Inferior parietal cortex (tissue), 1 donor: ENCODE measurements at regions not wholly inside any gene's neighbourhood (a gene's known extent, or its start where the extent isn't known, plus 50 kb on each side); places are given as distances from the start of the nearest gene placed in this dataset.
"Not testable (repeated sequence)": the region's sequence is repeated elsewhere in the genome, so short reads cannot be mapped to it uniquely, and the experiment has no call there.

Experiments used
- DNase-seq: peaks from one replicate; pipeline ENCODE4 v3.0.0-alpha.2; 2016; ENCODE audit errors: extremely low spot score

DNA sequence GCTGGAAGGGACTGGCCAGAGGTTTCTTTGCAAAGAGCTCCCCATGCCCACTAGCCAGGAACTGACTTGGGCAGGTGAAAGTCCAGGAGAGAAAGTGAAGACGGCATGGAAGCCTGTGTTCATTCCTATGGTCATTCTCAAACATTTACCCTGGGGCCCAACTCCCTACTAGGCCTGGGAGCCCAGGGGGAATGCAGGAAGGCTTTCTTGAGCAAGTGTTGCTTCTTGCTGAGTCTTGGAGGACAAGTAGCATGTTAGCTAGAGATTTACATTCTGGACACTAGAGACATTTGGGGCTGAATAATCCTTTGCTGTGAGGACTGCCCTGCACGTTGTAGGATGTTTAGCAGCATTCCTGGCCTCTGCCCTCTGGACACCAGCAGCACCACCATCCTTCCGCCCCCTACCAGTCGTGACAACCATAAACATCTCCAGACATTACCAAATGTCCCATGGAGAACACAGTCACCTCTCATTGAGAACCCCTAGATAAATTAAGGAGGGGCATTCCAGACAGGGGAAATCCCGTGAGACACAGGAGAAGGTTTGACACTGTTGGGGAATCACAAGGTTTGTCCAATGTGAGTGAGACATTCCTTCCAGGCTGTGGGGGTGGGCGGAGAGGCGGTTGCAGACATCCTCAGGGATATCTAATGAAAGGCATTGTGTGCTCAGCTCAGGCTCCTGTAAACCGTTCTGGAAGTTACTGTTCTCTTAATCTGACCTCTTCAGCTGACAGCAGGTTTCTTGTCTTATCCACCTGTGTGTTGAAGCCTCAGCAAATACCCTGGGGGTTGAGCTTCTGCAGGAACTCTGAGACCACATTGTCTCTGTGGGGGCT lies 236.2 kb downstream of the TLE3 start:
- no peak for DNase-seq

DNA sequence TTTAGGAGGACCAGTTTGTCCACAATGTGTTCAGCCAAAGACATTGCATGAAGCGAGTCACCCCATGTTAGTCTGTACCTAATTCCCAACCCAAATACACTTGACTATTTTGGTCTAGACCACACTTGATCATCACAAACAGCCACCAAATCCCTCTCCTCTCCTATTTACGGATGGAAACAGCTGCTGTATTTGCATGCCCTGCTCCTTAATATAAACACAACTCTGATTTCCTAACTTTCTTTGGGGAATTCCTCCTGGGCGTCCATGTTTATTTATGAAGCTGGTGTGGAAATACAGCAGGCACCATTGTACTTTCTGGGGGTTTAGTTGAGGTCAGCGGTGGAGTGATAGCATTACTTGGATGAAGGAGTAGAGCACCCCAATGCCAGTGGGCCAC lies 235.2 kb downstream of the TLE3 start:
- no peak for DNase-seq

DNA sequence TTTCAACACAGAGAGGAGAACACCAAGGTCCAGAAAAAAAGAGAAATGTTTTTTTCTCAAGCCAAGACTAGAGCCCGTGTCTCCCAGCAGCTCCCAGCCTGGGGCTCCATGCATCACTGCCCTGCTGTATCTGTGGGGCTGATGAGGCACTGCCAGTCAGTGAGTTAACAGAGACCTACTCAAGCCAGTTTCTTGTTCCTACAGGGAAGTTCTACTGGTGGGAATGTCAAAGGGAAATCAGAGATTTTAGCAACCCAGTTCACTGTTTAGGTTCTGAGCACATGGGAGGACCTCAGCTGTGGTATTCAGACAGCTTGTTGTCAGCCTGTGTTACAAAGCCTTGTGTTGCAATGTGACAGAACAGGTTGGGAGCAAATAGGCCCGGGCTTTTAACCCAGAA lies 234.3 kb downstream of the TLE3 start:
- DNase-seq = no peak

DNA sequence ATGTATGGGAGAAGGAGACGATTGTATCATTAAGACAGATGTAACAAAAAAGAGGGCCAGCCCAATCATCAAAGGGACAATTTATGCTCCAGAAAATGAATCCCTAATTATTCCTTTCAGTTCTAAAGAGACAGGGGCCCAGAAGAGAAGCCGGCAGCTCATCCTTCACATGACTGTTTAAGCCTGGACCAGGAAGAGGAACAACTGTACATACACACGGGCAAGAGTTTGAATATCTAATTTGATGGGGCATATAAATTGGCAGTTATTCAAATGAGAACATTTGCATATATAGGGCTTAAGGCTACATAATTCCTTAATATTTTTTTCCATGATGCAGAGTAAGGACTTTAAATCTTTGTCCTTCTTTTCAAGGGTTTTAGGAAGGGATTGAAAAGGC lies 232.3 kb downstream of the TLE3 start:
- no peak for DNase-seq

DNA sequence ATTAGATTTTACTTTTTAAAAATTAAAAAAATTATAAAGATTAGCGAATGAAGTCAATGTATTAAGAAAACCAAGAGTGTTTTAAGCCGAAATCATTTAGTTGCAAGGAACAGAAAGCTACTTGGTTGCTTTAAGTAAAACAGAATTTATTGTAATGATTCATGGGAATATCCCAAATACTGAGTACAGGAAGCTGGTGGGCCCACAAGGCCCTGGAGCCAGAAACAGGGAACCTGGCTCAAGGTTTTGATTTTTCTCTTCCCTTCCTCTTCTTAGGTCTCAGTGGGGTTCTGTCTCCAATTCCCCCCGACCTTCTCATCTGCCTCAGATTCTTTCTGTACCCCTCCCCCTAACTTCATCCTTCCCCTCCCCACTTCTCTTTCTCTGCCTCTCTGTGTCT lies 229.0 kb downstream of the TLE3 start:
- DNase-seq = no peak

DNA sequence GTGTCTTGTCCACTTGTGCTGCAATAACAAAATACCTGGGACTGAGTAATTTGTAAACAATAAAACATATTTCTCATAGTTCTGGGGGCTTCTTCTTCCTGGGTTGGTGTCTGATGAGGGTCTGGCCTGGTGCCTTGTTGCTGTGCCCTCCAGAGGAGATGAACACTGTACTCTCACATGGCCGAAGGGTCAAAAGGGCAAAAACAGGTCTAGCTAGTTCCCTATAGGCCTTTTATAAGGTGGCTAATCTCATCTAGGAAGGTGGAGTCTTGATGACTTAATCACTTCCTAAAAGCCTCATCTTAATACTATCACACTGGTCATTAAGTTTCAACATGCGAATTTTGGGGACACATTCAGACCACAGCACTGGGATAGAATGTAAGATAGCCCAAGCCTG lies 228.4 kb downstream of the TLE3 start:
- DNase-seq = no peak

DNA sequence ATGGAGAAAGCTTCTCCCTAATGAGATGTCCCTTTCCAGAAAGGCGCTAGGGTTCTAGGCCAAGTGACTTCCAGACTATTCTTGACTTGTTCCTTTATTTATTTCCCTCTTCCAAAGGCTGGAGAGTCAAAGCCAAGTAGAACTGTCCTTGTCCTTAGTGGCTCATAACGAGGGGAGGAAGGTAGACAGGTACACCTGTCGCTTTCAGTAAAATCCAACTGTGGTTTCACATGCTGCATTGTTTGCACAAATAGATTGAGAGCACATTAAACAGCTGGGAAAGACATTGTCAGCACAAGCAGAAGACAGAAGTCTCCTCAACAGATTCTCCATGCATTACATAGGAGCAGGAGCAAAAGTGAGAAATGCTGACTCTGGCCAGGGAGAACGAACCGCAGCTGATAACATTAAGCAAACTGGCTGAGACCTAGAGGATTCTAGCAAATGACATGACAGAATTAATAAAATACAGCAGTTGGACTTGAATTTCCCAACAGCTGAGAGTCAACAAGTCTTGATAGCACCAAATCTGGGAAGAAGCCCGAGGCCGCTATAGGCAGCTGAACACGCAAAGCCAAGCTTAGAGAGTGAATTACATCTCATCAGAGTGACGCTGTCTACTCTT lies 227.7 kb downstream of the TLE3 start:
- no peak for DNase-seq

DNA sequence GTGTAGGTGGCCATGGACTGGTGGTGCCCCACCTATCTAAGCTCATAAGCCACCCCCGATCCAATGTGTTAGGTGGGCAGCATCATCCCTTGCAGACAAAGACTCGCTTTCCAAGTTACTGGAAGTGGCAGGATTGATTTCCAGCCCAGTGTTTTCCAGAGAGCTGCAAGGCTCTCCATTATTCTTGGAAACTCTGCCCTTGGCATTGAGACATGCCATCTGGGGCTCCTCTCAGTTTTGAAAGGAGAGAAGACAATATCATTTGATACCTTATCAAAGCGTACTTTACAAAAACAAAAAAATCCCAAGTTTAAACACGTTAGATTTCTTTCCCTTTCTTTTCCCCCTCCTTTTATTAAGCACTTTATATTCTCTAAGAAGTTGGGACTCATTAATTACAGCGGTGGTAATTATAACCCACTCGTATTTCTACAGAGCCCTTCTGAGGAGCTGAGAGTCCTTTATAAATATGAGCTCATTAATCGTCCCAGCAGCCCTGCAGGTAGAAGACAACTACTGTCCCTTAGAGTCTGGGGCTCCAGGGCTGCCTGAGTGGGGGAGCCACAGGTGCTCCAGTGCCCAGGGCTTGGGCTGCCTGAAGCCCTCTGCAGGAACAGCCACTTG lies 226.1 kb downstream of the TLE3 start:
- no peak for DNase-seq

DNA sequence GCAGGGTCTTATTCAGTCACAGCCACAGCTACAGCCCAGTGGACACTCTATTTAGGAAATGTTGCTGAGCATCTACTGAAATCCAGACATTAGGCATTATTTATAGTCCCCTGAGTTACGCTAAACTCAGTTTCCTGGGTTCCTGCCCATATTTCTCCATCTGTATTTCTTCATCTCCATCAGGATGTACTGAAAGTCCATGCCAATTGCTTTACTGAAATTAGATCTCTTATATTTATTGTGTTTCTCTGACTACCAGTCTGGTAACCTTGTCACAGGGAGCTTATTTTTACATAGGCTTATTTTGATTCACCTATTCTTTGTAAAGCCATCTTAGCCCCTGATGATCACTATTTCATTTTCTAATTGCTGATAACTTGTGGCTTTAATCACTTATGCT lies 223.9 kb downstream of the TLE3 start:
- no peak for DNase-seq

DNA sequence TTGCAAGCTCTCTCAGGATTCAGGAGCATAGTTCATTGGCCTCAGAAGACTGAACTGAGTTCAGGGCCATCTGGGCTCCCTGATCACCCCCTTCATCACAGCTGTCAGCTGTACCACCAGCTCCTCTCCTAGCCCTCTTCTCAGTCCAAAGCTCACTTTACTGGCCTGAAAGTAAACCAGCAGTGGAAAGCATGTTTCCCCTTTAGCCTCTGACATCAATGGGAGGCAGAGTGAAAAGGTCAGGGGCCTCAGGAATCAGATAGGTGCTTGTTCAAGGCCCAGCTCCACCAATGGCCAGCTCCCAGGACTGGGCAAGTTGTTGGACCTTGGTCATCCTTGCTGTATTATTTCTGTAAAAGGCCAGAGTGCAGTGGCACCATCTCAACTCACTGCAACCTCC lies 223.4 kb downstream of the TLE3 start:
- DNase-seq = no peak

DNA sequence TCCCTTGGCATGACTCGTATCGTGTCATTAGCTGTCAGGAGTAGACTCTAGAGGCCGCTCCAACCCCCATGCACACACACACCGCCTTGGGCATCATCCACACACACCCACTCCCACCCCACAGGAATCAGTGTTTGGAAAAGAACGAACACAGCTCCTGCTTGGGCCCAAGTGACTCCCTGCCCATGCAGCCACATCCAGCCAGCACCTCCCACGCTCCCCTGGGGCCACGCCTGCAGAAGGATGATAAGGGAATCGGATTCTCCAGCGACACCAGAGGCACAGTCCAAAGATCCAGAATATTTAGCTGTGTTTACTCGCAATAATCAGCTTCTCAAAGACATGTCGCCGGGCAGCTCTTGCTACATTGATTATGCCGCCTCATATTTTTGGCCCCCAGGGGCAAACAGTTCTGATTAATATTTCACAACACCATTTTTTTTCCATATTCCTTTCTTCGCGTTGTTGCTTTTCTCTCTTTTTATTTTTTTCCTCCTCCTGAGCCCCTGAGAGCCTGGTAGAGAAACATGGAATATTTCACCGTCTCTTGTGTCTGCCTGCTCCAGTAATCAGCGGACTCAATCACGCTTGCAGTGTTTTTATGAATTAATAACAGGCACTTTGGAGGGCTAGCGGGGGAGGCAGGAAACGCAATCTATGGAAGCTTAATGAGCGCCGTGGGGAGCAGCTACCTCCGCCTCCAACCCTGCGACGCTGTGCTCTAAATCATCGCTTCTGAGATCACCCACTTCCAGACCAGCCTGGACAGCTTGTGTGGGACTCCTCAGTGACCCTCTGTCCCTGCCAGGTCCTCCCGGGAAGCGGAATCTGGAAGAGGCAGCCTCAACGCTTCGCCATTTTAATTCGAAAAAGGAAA lies 221.4 kb downstream of the TLE3 start:
- DNase-seq = no peak

DNA sequence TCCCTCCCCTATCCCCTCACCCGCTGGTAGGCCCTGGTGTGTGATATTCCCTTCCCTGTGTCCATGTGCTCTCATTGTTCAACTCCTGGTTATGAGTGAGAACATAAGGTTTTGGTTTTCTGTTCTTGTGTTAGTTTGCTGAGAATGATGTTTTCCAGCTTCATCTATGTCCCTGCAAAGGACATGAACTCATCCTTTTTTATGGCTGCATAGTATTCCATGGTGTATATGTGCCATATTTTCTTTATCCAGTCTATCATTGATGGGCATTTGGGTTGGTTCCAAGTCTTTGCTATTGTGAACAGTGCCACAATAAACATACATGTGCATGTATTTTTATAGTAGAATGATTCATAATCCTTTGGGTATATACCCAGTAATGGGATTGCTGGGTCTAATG lies 217.8 kb downstream of the TLE3 start:
- not testable (repeated sequence) for DNase-seq

DNA sequence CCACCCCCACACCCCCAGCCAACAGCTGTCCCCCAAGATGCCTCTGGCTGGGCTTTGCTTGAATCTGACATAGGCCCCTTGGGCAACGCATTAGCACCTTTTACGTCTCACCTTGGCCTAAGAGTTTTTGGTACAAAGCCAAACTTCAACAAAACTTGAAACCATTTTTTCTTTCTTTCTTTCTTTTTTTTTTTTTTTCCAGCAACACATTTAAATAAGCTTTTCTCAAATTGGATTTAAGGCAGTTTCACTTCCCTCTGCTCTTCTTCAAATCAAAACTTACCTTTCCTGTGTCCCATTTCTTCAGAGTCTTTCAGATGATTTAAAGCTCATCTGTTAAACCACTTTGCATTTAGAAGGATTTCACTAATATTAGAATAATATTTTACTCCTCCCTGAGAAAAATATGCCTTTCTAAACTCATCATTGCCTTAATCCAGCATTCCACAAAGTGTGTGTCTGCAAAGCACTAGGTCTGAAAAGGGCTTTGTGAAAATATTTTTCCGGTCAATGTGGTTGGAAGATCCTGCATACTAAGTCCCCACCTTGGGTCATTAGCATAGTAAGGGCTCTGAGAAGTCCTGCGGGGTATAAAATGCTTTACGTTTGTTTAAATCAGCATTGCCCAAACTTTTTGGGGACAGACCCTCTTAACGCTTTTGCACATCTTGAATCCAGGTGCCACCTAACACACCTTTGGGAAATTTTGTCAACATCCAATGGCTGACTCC lies 217.0 kb downstream of the TLE3 start:
- DNase-seq = no peak

DNA sequence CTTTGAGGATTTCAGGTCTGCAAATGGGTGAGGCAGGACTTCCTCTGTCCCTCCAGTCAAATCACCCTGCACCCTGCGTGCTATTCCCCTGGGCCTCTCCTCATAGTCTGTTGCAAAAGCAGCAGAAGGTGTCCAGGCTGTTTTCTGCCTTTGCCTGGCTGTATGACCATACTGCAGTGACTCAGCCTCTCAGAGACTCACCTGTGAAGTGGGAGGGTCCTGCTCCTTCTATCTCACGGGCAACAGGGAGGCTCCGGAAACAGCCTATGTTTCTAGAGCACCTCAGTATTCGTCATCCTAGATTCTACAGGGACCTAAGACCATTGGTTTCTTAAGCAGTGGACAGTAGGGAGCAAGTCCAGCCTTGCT lies 216.4 kb downstream of the TLE3 start:
- DNase-seq = no peak

DNA sequence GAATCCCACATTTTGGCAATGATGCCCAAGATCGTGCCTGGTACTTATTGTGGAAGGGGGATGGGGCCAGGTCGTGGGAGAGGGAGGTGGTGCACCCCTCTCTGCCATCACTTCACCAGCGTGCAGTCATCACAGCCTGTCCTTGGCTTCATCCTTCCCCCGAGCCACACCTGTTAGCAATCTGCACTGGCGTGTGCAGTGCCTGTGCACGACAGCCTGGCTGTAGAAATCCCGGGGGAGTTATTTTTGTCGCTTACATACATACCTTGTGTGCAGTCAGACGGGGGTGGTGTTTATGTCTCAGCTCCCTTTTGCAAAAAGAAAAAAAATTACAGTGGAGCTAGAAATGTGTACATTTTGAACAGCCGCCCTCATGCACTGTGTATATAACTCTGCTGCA lies 216.0 kb downstream of the TLE3 start:
- no peak for DNase-seq

DNA sequence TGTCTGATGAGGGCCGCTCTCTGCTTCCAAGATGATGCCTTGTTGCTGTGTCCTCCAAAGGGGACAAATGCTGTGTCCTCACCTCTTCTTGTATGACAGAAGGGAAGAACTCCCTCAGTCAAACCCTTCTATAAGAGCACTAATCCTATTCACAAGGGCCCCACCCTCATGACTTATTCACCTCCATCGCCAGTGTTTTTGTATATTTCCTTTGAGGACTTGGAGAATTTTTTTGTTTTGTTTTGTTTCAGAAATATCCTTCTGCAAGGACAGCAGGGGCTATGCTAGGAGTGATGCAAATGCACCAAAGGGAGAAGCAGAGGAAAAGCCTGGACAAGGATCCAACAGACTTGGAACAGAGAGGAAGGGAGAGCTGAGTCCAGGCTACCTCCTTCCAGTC lies 214.4 kb downstream of the TLE3 start:
- DNase-seq = no peak

DNA sequence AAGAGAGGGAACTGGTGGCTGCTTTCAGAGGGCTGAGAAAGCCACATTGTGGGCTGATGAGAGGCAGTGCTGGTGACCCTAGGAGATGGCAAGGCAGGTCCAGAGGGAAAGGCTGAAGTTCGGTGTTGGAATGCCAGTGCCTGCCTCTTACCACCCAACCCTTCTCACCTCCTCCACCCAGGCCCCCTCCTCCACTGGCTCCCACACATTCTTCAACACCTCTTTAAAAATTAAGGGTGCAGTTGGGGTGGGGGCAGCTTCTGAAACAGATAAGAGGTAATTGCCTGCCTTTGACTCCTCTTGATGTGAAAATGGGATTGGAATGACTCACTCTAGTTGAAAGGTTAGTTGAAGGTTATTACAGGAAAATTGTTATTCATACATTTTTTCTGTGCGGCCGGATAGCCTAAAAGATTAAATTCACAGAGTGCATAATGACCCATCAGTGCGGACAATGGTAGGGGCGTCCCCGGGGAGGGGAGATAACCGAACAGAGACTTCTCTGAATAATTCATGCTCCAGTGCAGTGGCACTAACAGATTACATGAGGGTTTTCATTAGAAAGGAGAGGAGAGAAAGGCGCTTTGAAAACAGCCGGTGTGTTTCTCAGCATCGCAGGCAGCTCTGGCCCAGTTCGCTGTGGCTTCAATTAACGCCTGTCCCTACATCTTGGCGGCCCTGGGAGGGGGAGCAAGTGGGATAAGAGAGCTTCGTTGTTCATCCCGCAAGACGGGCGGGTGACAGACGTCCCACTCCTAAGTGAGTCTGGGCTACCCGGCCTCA lies 212.4 kb downstream of the TLE3 start:
- DNase-seq = no peak

DNA sequence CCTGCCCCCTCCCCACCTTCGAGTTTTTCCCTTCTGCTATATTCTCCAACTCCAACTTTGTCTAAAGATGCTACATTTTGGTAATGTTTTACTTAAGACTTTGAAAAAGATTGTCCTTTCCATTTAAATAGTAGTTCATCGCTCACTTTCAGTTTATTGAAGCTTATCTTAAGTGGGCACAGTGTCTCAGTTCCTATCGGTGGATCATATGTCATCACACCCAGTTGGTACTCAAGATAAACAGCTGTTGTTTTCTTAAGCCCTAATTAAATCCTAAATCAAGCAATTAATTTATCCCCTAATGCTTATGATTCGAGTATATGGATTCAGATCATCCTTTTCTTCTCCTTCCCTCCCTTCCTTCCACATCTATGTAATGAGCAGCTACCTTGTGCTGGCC lies 210.7 kb downstream of the TLE3 start:
- no peak for DNase-seq

DNA sequence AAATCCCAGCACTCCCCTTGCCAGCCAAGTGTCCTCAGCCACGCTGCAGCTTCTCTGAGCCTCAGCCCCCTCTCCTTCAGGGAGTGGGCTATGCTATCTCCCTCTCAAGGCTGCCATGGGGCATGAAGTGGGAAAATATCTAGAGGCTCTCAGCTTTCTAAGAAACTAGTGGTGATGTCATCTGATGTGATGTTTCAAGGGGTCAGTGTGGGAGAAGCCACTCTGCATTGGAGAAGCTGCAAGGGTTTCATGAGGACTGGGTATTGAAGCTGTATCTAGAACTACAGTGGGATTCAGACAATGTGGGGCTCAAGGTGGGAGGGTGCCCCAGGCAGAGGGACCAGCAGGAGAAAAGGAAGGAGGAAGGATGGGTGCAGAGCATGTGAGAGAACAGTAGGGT lies 210.2 kb downstream of the TLE3 start:
- no peak for DNase-seq

DNA sequence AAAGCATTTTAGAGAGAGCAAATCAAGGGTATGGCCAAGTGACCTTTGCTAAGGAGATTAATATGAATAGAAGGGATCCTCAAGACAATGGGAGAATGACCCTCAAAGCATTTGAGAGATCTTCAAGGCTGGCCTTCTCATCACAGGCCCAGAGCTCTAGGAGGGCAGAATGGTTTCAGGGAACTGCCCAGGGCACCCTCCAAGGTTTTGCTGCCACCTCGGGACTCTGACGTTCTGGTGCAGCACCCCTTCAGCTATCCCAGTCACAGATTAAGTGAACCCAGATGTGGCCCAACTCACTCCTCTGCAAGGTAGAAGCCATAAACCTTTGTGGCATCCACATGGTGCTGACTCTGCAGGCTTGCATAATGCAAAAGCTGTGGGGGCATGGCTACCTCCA lies 209.3 kb downstream of the TLE3 start:
- no peak for DNase-seq

DNA sequence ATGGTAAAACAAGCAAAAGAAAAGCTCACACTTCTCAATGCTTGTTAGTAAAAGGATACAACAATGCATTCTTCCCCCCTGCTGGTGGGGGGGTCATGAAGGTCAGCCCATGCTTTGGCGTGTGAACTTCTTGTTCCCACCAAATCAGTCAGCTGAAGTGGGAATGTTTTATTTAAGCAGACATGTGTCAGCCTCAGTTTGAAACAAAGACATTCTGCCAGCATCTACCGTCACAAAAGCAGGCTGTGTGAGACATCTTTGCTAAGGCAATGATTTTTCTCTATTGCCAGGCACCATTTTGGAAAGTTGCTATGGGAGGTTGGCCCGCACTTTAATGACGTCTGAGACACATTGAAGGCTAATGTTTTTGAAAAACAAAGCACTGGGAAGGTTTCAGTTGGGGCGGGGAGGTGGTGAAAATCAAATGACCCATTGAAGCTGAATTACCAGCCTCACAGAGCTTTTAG lies 206.6 kb downstream of the TLE3 start:
- peak; percentile 10 for DNase-seq
